Activated T-cell treated with anti-CD3 and anti-CD28 coated beads, Interleukin-2, amount 50 U/mL, for 72 hours (primary cell): ENCODE measurements at regions not wholly inside any gene's neighbourhood (a gene's known extent, or its start where the extent isn't known, plus 50 kb on each side); places are given as distances from the start of the nearest gene placed in this dataset.
"Not testable (repeated sequence)": the region's sequence is repeated elsewhere in the genome, so short reads cannot be mapped to it uniquely, and the experiment has no call there.

Experiments
- ATAC-seq, 2 donors: fragments of 150-1000 bp; cut with Tn5 transposase; replicated peaks in 1 of 2; 2 replicates each; pipeline ENCODE4 v1.10.0; 2021; ENCODE audit warnings: moderate library complexity in 2 of 2, mild to moderate bottlenecking in 1 of 2
- DNase-seq, 2 donors: peaks; one replicate each; pipeline ENCODE4 v3.0.0; 2021 to 2022; ENCODE audit warnings: mixed read lengths in 1 of 2
- H3K27ac Mint-ChIP-seq: one replicate; pipeline ENCODE4 v1.8.0; 2022; ENCODE audit warnings: mild to moderate bottlenecking, moderate library complexity, mixed read lengths
- H3K27me3 Mint-ChIP-seq: one replicate; pipeline ENCODE4 v1.8.0; 2022; ENCODE audit warnings: low read depth, mixed read lengths
- H3K36me3 Mint-ChIP-seq, 2 donors: one replicate each; pipeline ENCODE4 v1.8.0; 2022; ENCODE audit warnings: mixed read lengths in 2 of 2, mild to moderate bottlenecking in 1 of 2; ENCODE audit not compliant: insufficient read depth in 2 of 2
- H3K4me1 Mint-ChIP-seq: one replicate; pipeline ENCODE4 v1.8.0; 2022; ENCODE audit warnings: low read depth, mixed read lengths
- H3K4me3 Mint-ChIP-seq, 2 donors: one replicate each; pipeline ENCODE4 v1.8.0; 2022; ENCODE audit warnings: mild to moderate bottlenecking in 2 of 2, mixed read lengths in 2 of 2, moderate library complexity in 2 of 2
- H3K9me3 Mint-ChIP-seq, 2 donors: one replicate each; pipeline ENCODE4 v1.8.0; 2022; ENCODE audit warnings: mixed read lengths in 2 of 2

- no peak overlapping the region for H3K4me3 Mint-ChIP-seq
- H3K36me3 Mint-ChIP-seq, result no peaks in the 10 kb centered on the region
- H3K27me3 Mint-ChIP-seq, result no peaks in the 10 kb centered on the region
- H3K9me3 Mint-ChIP-seq, result peaks cover 3 to 7% of the 10 kb centered on the region in 2 donors
- H3K27ac Mint-ChIP-seq, result no peak overlapping the region
- H3K4me1 Mint-ChIP-seq, result no peaks in the 10 kb centered on the region
- no peak for DNase-seq
- no peak for ATAC-seq
Measured at GRCh38 chr11:38796281-38796680, 2198.2 kb upstream of the RAG2 start.

GRCh38 chr11:38795027-38795426 lies 2197.0 kb upstream of the RAG2 start:
- Mint-ChIP-seq H3K27ac (no peak overlapping the region), H3K9me3 (peaks cover 3 to 7% of the 10 kb centered on the region in 2 donors), H3K4me1 (no peaks in the 10 kb centered on the region), H3K27me3 (no peaks in the 10 kb centered on the region), H3K36me3 (no peaks in the 10 kb centered on the region), H3K4me3 (no peak overlapping the region)
- no peak for DNase-seq
- ATAC-seq, result no peak

GRCh38 chr11:38791346-38791961 lies 2193.4 kb upstream of the RAG2 start:
- no peaks in the 10 kb centered on the region for H3K36me3 Mint-ChIP-seq
- H3K4me3 Mint-ChIP-seq, result no peak overlapping the region
- no peak overlapping the region for H3K27ac Mint-ChIP-seq
- no peaks in the 10 kb centered on the region for H3K4me1 Mint-ChIP-seq
- DNase-seq, result peak; percentile 8 to 21
- peaks cover 2 to 4% of the 10 kb centered on the region in 2 donors for H3K9me3 Mint-ChIP-seq
- ATAC-seq, result no peak
- no peaks in the 10 kb centered on the region for H3K27me3 Mint-ChIP-seq

- H3K4me1 Mint-ChIP-seq, result no peaks in the 10 kb centered on the region
- peaks cover 2 to 10% of the 10 kb centered on the region in 2 donors for H3K9me3 Mint-ChIP-seq
- H3K27ac Mint-ChIP-seq, result no peak overlapping the region
- ATAC-seq, result no peak
- DNase-seq, result no peak
- H3K4me3 Mint-ChIP-seq, result no peak overlapping the region
- peaks cover 0 to 2% of the 10 kb centered on the region in 2 donors for H3K36me3 Mint-ChIP-seq
- H3K27me3 Mint-ChIP-seq, result no peaks in the 10 kb centered on the region
Measured at GRCh38 chr11:38788561-38788960, 2190.5 kb upstream of the RAG2 start.

GRCh38 chr11:38784164-38784563 lies 2186.1 kb upstream of the RAG2 start:
- no peak for DNase-seq
- Mint-ChIP-seq H3K27ac (no peak overlapping the region), H3K9me3 (peaks cover 5 to 16% of the 10 kb centered on the region in 2 donors), H3K4me3 (no peak overlapping the region), H3K27me3 (no peaks in the 10 kb centered on the region), H3K36me3 (peaks cover 2% of the 10 kb centered on the region in 2 donors), H3K4me1 (no peaks in the 10 kb centered on the region)
- ATAC-seq, result no peak

GRCh38 chr11:38766796-38767195 lies 2168.8 kb upstream of the RAG2 start:
- ATAC-seq (no peak), DNase-seq (no peak)
- no peak overlapping the region for H3K4me3 Mint-ChIP-seq
- H3K27ac Mint-ChIP-seq, result no peak overlapping the region
- no peaks in the 10 kb centered on the region for H3K27me3 Mint-ChIP-seq
- no peaks in the 10 kb centered on the region for H3K4me1 Mint-ChIP-seq
- H3K36me3 Mint-ChIP-seq, result no peaks in the 10 kb centered on the region
- H3K9me3 Mint-ChIP-seq, result peaks cover 15 to 21% of the 10 kb centered on the region in 2 donors

- Mint-ChIP-seq H3K9me3 (peaks cover 3 to 4% of the 10 kb centered on the region in 2 donors), H3K36me3 (no peaks in the 10 kb centered on the region), H3K4me1 (no peaks in the 10 kb centered on the region), H3K27ac (no peak overlapping the region), H3K4me3 (no peak overlapping the region), H3K27me3 (no peaks in the 10 kb centered on the region)
- ATAC-seq, result no peak
- DNase-seq, result no peak
Measured at GRCh38 chr11:38759394-38759793, 2161.4 kb upstream of the RAG2 start.

- Mint-ChIP-seq H3K27ac (no peak overlapping the region), H3K27me3 (no peaks in the 10 kb centered on the region), H3K4me3 (no peak overlapping the region)
Measured at GRCh38 chr11:38756537-38756936, 2158.5 kb upstream of the RAG2 start.

GRCh38 chr11:38751421-38751820 lies 2153.4 kb upstream of the RAG2 start:
- DNase-seq, result no peak
- Mint-ChIP-seq H3K27me3 (no peaks in the 10 kb centered on the region), H3K36me3 (peaks cover 0 to 2% of the 10 kb centered on the region in 2 donors), H3K27ac (no peak overlapping the region), H3K4me1 (no peaks in the 10 kb centered on the region), H3K9me3 (peaks cover 3 to 10% of the 10 kb centered on the region in 2 donors), H3K4me3 (no peak overlapping the region)
- no peak for ATAC-seq

More at GRCh38 chr11:38756537-38756936, 2158.5 kb upstream of the RAG2 start:
- H3K9me3 Mint-ChIP-seq, result peaks cover under 1 to 3% of the 10 kb centered on the region in 2 donors
- no peaks in the 10 kb centered on the region for H3K36me3 Mint-ChIP-seq
- DNase-seq, result no peak
- H3K4me1 Mint-ChIP-seq, result no peaks in the 10 kb centered on the region
- no peak for ATAC-seq

- H3K27ac Mint-ChIP-seq, DNase-seq, H3K4me1 Mint-ChIP-seq, H3K36me3 Mint-ChIP-seq, H3K4me3 Mint-ChIP-seq, ATAC-seq, H3K27me3 Mint-ChIP-seq: not testable (repeated sequence)
- peaks cover 2 to 12% of the 10 kb centered on the region in 2 donors for H3K9me3 Mint-ChIP-seq
Measured at GRCh38 chr11:38746516-38746915, 2148.5 kb upstream of the RAG2 start.

- Mint-ChIP-seq H3K27ac (no peak overlapping the region), H3K4me1 (no peaks in the 10 kb centered on the region), H3K27me3 (no peaks in the 10 kb centered on the region), H3K4me3 (no peak overlapping the region), H3K9me3 (peaks cover 4 to 7% of the 10 kb centered on the region in 2 donors), H3K36me3 (no peaks in the 10 kb centered on the region)
- ATAC-seq (no peak), DNase-seq (no peak)
Measured at GRCh38 chr11:38723361-38723760, 2125.3 kb upstream of the RAG2 start.

GRCh38 chr11:38721586-38722315 lies 2123.7 kb upstream of the RAG2 start:
- H3K27me3 Mint-ChIP-seq, result no peaks in the 10 kb centered on the region
- no peaks in the 10 kb centered on the region for H3K36me3 Mint-ChIP-seq
- DNase-seq (no peak), ATAC-seq (no peak)
- peaks cover 4 to 7% of the 10 kb centered on the region in 2 donors for H3K9me3 Mint-ChIP-seq
- H3K4me1 Mint-ChIP-seq, result no peaks in the 10 kb centered on the region
- H3K4me3 Mint-ChIP-seq, result no peak overlapping the region
- H3K27ac Mint-ChIP-seq, result no peak overlapping the region

- ATAC-seq (no peak), DNase-seq (no peak)
- Mint-ChIP-seq H3K4me1 (no peaks in the 10 kb centered on the region), H3K27ac (no peak overlapping the region), H3K27me3 (no peaks in the 10 kb centered on the region), H3K4me3 (no peak overlapping the region), H3K9me3 (peaks cover 3 to 4% of the 10 kb centered on the region in 2 donors), H3K36me3 (no peaks in the 10 kb centered on the region)
Measured at GRCh38 chr11:38718659-38719058, 2120.6 kb upstream of the RAG2 start.
